H1 (cell line): ENCODE measurements at regions not wholly inside any gene's neighbourhood (a gene's known extent, or its start where the extent isn't known, plus 50 kb on each side); places are given as distances from the start of the nearest gene placed in this dataset.

Experiments
- ATF2 ChIP-seq: IDR thresholded peaks from 2 replicates; pipeline ENCODE4 v1.6.1; 2012; ENCODE audit warnings: low read length, inconsistent platforms
- CBX5 ChIP-seq: fragments of 300-800, 300-1000 bp; sonication (generic); IDR thresholded peaks from 2 replicates; pipeline ENCODE4 v1.7.1; 2016; ENCODE audit warnings: antibody characterized with exemption, low read length, low read depth
- HDAC6 ChIP-seq: IDR thresholded peaks from one replicate; pipeline ENCODE4 v1.7.1; 2012; ENCODE audit warnings: low read depth, mild to moderate bottlenecking, inconsistent platforms, low read length, moderate library complexity
- NANOG ChIP-seq: IDR thresholded peaks from 2 replicates; pipeline ENCODE4 v1.6.1; 2011; ENCODE audit warnings: low read length, low read depth, mild to moderate bottlenecking, inconsistent platforms; ENCODE audit not compliant: insufficient read depth, poor library complexity, severe bottlenecking
- TEAD4 ChIP-seq: IDR thresholded peaks from 2 replicates; pipeline ENCODE4 v1.6.1; 2012; ENCODE audit warnings: low read depth, low read length, inconsistent platforms, mixed read lengths

- no peak for TF ChIP-seq TEAD4
- no peak for TF ChIP-seq CBX5
- TF ChIP-seq HDAC6 = no peak
- TF ChIP-seq ATF2 = no peak
- no peak for TF ChIP-seq NANOG
Measured at GRCh38 chr6:154579485-154579884, 69.0 kb upstream of the CNKSR3 start (continued).
